Stomach (tissue), 8 donors: ENCODE measurements at regions not wholly inside any gene's neighbourhood (a gene's known extent, or its start where the extent isn't known, plus 50 kb on each side); places are given as distances from the start of the nearest gene placed in this dataset.

Experiments
- DNase-seq, 2 donors: peaks; one replicate each; pipeline versions ENCODE4 v3.0.0 to v3.0.0-alpha.2; 2013 to 2019
- H3K27ac ChIP-seq, 5 donors: fragments of 200-600 bp in 4 of 5; sonication (generic) in 4 of 5; one replicate each; pipeline ENCODE4 v1.5.1; 2013 to 2019; ENCODE audit warnings: mild to moderate bottlenecking in 1 of 5, moderate library complexity in 1 of 5
- H3K27me3 ChIP-seq, 3 donors: fragments of 200-600 bp; sonication (generic); one replicate each; pipeline ENCODE4 v1.5.1; 2017 to 2019; ENCODE audit warnings: mixed run types in 1 of 3
- H3K36me3 ChIP-seq, 4 donors: fragments of 200-600 bp; sonication (generic); 1 replicate in 3 of 4; 2 replicates in 1 of 4; pipeline ENCODE4 v1.5.1; 2016 to 2019
- H3K4me1 ChIP-seq, 4 donors: fragments of 200-600 bp; sonication (generic); one replicate each; pipeline ENCODE4 v1.5.1; 2016 to 2019
- H3K4me3 ChIP-seq, 4 donors: fragments of 200-600 bp; sonication (generic) in 3 of 4; one replicate each; pipeline ENCODE4 v1.5.1; 2016 to 2019; ENCODE audit warnings: mild to moderate bottlenecking in 1 of 4
- H3K9me3 ChIP-seq, 4 donors: fragments of 200-600 bp; sonication (generic); one replicate each; pipeline ENCODE4 v1.5.1; 2016 to 2019
- CTCF ChIP-seq, 7 experiments: fragments of 450-650 bp in 4 of 7; fragments of 200-600 bp in 3 of 7; sonication (generic) in 3 of 7; IDR thresholded peaks; one replicate each; pipeline ENCODE4 v1.5.1; 2016 to 2019; ENCODE audit warnings: antibody characterized with exemption in 7 of 7, control low read depth in 2 of 7, mild to moderate bottlenecking in 1 of 7
- EP300 ChIP-seq: sonication (generic); formaldehyde crosslinking; IDR thresholded peaks from one replicate; pipeline ENCODE4 v1.6.1; 2017; ENCODE audit warnings: antibody characterized with exemption
- POLR2A ChIP-seq, 4 donors: fragments of 450-650 bp; IDR thresholded peaks; one replicate each; pipeline ENCODE4 v1.6.1; 2016; ENCODE audit warnings: antibody characterized with exemption in 4 of 4, control low read depth in 2 of 4, mild to moderate bottlenecking in 1 of 4, moderate library complexity in 1 of 4
- POLR2AphosphoS5 ChIP-seq, 3 donors: sonication (generic); formaldehyde crosslinking; IDR thresholded peaks; one replicate each; pipeline ENCODE4 v1.6.1; 2016; ENCODE audit warnings: antibody characterized with exemption in 3 of 3
- WGBS, 5 donors: extraction: QIAGEN DNeasy Blood & Tissue Kit in 3 of 5; methylation state at CpG; one replicate each; pipeline versions ENCODE4 v1.1.5 to v1.1.7; 2013 to 2018; 5-methylcytosine and 5-hydroxymethylcytosine counted together
- intact Hi-C: fragments of 100-400 bp; cut with DNase I; formaldehyde crosslinking; loops from one replicate; pipeline ENCODE4 v1.15.1; 2023; ENCODE audit warnings: low total_unique reads
- donor health status: healthy with polysubstance abuse.
- donor health status: Bipolar disorder and iron deficiency.
- donor health status: healthy.

GRCh38 chr17:74094651-74095050 is 108.8 kb upstream of the RPL38 start:
- intact Hi-C loops, result no loop called here
- Histone ChIP-seq H3K36me3 (no peaks in the 10 kb centered on the region), H3K9me3 (peaks cover 0 to 33% (median 22%) of the 10 kb centered on the region in 4 donors), H3K27ac (no peak overlapping the region), H3K4me3 (no peak overlapping the region), H3K4me1 (no peaks in the 10 kb centered on the region), H3K27me3 (peaks cover 0 to 16% (median 8%) of the 10 kb centered on the region in 3 donors)
- DNase-seq, result no peak
- TF ChIP-seq POLR2A (IDR thresholded peaks at IDR 0.05) (no peak), POLR2AphosphoS5 (IDR thresholded peaks at IDR 0.05) (no peak), EP300 (no peak), CTCF (IDR thresholded peaks at IDR 0.05) (no peak)

DNA sequence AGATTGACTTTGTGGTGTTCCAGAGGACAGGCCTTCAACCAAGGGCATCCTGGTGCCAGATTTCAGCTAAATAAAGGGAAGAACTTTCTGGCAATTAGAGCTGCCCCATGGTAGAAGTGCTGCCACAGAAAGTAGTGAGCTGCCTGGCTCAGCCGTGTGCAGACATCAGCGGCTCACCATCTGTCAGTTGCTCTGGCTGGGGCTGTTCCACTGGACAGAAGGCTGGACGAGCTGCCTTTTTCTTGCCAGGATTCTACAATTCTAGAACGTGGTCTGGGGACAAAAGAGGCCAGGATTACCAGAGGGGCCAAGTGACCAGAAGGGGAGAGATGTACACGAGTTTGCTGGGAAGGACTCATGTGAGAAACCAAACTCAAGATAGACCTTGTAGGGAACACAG is 107.0 kb upstream of the RPL38 start:
- Histone ChIP-seq H3K27ac (no peak overlapping the region), H3K27me3 (peaks cover 0 to 34% (median 12%) of the 10 kb centered on the region in 3 donors), H3K9me3 (peaks cover 0 to 18% (median 10%) of the 10 kb centered on the region in 4 donors), H3K36me3 (no peaks in the 10 kb centered on the region), H3K4me3 (no peak overlapping the region), H3K4me1 (no peaks in the 10 kb centered on the region)
- intact Hi-C loops, result no loop called here
- WGBS, 5 donors, result 45 to 63% (median 57%) methylated on average over 5 of the region's 5 CpGs
- DNase-seq, result no peak
- TF ChIP-seq POLR2AphosphoS5 (IDR thresholded peaks at IDR 0.05) (no peak), EP300 (no peak), CTCF (IDR thresholded peaks at IDR 0.05) (no peak), POLR2A (IDR thresholded peaks at IDR 0.05) (no peak)

GRCh38 chr17:74097450-74098135 is 105.9 kb upstream of the RPL38 start:
- Histone ChIP-seq H3K27me3 (peaks cover 0 to 43% (median 24%) of the 10 kb centered on the region in 3 donors), H3K9me3 (peaks cover 0 to 9% (median 8%) of the 10 kb centered on the region in 4 donors), H3K27ac (no peak overlapping the region), H3K36me3 (no peaks in the 10 kb centered on the region), H3K4me1 (no peaks in the 10 kb centered on the region), H3K4me3 (no peak overlapping the region)
- 59 to 71% (median 65%) methylated on average over 14 of the region's 14 CpGs for WGBS, 5 donors
- no peak for DNase-seq
- TF ChIP-seq CTCF (IDR thresholded peaks at IDR 0.05) (no peak), EP300 (no peak), POLR2AphosphoS5 (IDR thresholded peaks at IDR 0.05) (no peak), POLR2A (IDR thresholded peaks at IDR 0.05) (no peak)
- intact Hi-C loops, result no loop called here

GRCh38 chr17:74098136-74099024 is 105.1 kb upstream of the RPL38 start:
- peaks cover 0 to 50% (median 21%) of the 10 kb centered on the region in 3 donors for H3K27me3 ChIP-seq
- WGBS, 5 donors, result 83 to 87% (median 85%) methylated on average over 11 to 15 of the region's 15 CpGs
- H3K36me3 ChIP-seq, result no peaks in the 10 kb centered on the region
- H3K4me1 ChIP-seq, result no peaks in the 10 kb centered on the region
- H3K9me3 ChIP-seq, result peaks cover 0 to 2% (median 0%) of the 10 kb centered on the region in 4 donors
- intact Hi-C loops, result no loop called here
- H3K4me3 ChIP-seq, result no peak overlapping the region
- TF ChIP-seq CTCF (IDR thresholded peaks at IDR 0.05) (no peak), POLR2A (IDR thresholded peaks at IDR 0.05) (no peak), POLR2AphosphoS5 (IDR thresholded peaks at IDR 0.05) (no peak), EP300 (no peak)
- DNase-seq, result no peak
- H3K27ac ChIP-seq, result no peak overlapping the region
